ENCODE measurements at regions not wholly inside any gene's neighbourhood (a gene's known extent, or its start where the extent isn't known, plus 50 kb on each side); places are given as distances from the start of the nearest gene placed in this dataset.
"Not testable (repeated sequence)": the region's sequence is repeated elsewhere in the genome, so short reads cannot be mapped to it uniquely, and the experiment has no call there.

DNA sequence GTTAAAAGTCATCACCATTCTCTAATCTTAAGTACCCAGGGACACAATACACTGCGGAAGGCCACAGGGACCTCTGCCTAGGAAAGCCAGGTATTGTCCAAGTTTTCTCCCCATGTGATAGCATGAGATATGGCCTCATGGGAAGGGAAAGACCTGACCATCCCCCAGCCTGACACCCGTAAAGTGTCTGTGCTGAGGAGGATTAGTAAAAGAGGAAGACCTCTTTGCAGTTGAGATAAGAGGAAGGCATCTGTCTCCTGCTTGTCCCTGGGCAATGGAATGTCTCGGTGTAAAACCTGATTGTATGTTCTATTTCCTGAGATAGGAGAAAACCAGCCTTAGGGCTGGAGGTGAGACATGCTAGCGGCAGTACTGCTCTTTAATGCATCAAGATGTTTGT lies 1398.1 kb downstream of the UQCRFS1 start:
- BruUV-seq (replicated peaks); H3K4me2 ChIP-seq (ENCODE audit: insufficient read depth, low read length); H3K9me3 ChIP-seq (replicated peaks; ENCODE audit: control insufficient read depth, insufficient read depth, low read length); H3K9ac ChIP-seq (replicated peaks; ENCODE audit: extremely low read depth, insufficient read depth, low read length); H3K27me3 ChIP-seq (ENCODE audit: control insufficient read depth in 2 of 2, insufficient read depth in 2 of 2, low read length in 2 of 2); H3K79me2 ChIP-seq (ENCODE audit: control insufficient read depth, insufficient read depth, low read length); H3K4me3 ChIP-seq (replicated peaks in 1 of 3; ENCODE audit: insufficient read depth in 1 of 3, low read depth in 1 of 3, low read length in 3 of 3); dilution Hi-C loops (cut with MboI; ENCODE audit: extremely low pct_ligation_motif_present, low sequenced_read_pairs); DNase-seq (ENCODE audit: low read depth, low spot score); H3K9me1 ChIP-seq (replicated peaks; ENCODE audit: control insufficient read depth, extremely low read depth, insufficient read depth, low read length); POLR2A ChIA-PET; H3K27ac ChIP-seq (ENCODE audit: insufficient read depth, low read depth, low read length); H2AFZ ChIP-seq (ENCODE audit: low read depth, low read length); CTCF ChIA-PET; H3K4me1 ChIP-seq (ENCODE audit: control insufficient read depth, extremely low read depth, insufficient read depth, low read length); intact Hi-C loops (cut with micrococcal nuclease); H4K20me1 ChIP-seq (replicated peaks; ENCODE audit: control insufficient read depth, extremely low read depth, insufficient read depth, low read length); FAIRE-seq; H3K36me3 ChIP-seq (ENCODE audit: control insufficient read depth in 2 of 2, extremely low read depth in 1 of 2, insufficient read depth in 2 of 2, low read length in 2 of 2): not testable (repeated sequence)

DNA sequence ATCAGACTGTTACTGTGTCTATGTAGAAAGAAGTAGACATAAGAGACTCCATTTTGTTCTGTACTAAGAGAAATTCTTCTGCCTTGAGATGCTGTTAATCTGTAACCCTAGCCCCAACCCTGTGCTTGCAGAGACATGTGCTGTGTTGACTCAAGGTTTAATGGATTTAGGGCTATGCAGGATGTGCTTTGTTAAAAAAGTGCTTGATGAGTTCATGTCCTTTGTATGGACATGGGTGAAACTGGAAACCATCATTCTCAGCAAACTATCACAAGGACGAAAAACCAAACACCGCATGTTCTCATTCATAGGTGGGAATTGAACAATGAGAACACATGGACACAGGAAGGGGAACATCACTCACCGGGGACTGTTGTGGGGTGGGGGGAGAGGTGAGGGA lies 1398.7 kb downstream of the UQCRFS1 start:
- FAIRE-seq; H3K9ac ChIP-seq (replicated peaks; ENCODE audit: extremely low read depth, insufficient read depth, low read length); H3K9me1 ChIP-seq (replicated peaks; ENCODE audit: control insufficient read depth, extremely low read depth, insufficient read depth, low read length); dilution Hi-C loops (cut with MboI; ENCODE audit: extremely low pct_ligation_motif_present, low sequenced_read_pairs); H3K27me3 ChIP-seq (ENCODE audit: control insufficient read depth in 2 of 2, insufficient read depth in 2 of 2, low read length in 2 of 2); H2AFZ ChIP-seq (ENCODE audit: low read depth, low read length); intact Hi-C loops (cut with micrococcal nuclease); H3K36me3 ChIP-seq (ENCODE audit: control insufficient read depth in 2 of 2, extremely low read depth in 1 of 2, insufficient read depth in 2 of 2, low read length in 2 of 2); H3K4me2 ChIP-seq (ENCODE audit: insufficient read depth, low read length); H3K9me3 ChIP-seq (replicated peaks; ENCODE audit: control insufficient read depth, insufficient read depth, low read length); DNase-seq (ENCODE audit: low read depth, low spot score); POLR2A ChIA-PET; H3K79me2 ChIP-seq (ENCODE audit: control insufficient read depth, insufficient read depth, low read length); H3K4me1 ChIP-seq (ENCODE audit: control insufficient read depth, extremely low read depth, insufficient read depth, low read length); H3K27ac ChIP-seq (ENCODE audit: insufficient read depth, low read depth, low read length); BruUV-seq (replicated peaks); H4K20me1 ChIP-seq (replicated peaks; ENCODE audit: control insufficient read depth, extremely low read depth, insufficient read depth, low read length); CTCF ChIA-PET; H3K4me3 ChIP-seq (replicated peaks in 1 of 3; ENCODE audit: insufficient read depth in 1 of 3, low read depth in 1 of 3, low read length in 3 of 3): not testable (repeated sequence)

- TF ChIP-seq, protein P1, sequence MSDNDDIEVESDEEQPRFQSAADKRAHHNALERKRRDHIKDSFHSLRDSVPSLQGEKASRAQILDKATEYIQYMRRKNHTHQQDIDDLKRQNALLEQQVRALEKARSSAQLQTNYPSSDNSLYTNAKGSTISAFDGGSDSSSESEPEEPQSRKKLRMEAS (IDR thresholded peaks at IDR 0.05; ENCODE audit: insufficient read depth, insufficient read length): no peak
- TF ChIP-seq POLR2AphosphoS5 (IDR thresholded peaks at IDR 0.05; ENCODE audit: insufficient read depth, low read depth, low read length) (no peak), EZH2 (IDR thresholded peaks at IDR 0.05; ENCODE audit: borderline replicate concordance, low read depth, low read length, severe bottlenecking) (no peak), POLR2A (IDR thresholded peaks at IDR 0.05; ENCODE audit: low read depth, low read length) (no peak), MYC (IDR thresholded peaks at IDR 0.05; ENCODE audit: low read depth, low read length) (no peak), FOS (IDR thresholded peaks at IDR 0.05; ENCODE audit: borderline replicate concordance, insufficient read depth, low read length) (no peak)
- no peaks in the 10 kb centered on the region for H4K20me1 ChIP-seq (replicated peaks; ENCODE audit: control insufficient read depth, extremely low read depth, insufficient read depth, low read length)
- intact Hi-C loops (cut with micrococcal nuclease) (no loop called here), dilution Hi-C loops (cut with MboI; ENCODE audit: extremely low pct_ligation_motif_present, low sequenced_read_pairs) (no loop called here)
- H3K4me3 ChIP-seq (replicated peaks in 1 of 3; ENCODE audit: insufficient read depth in 1 of 3, low read depth in 1 of 3, low read length in 3 of 3): no peak overlapping the region
- no peaks in the 10 kb centered on the region for H3K79me2 ChIP-seq (ENCODE audit: control insufficient read depth, insufficient read depth, low read length)
- no peak overlapping the region for H2AFZ ChIP-seq (ENCODE audit: low read depth, low read length)
- no peak overlapping the region for H3K27ac ChIP-seq (ENCODE audit: insufficient read depth, low read depth, low read length)
- BruUV-seq (replicated peaks): no TSS peak
- no peaks in the 10 kb centered on the region for H3K27me3 ChIP-seq (ENCODE audit: control insufficient read depth in 2 of 2, insufficient read depth in 2 of 2, low read length in 2 of 2)
- H3K4me1 ChIP-seq (ENCODE audit: control insufficient read depth, extremely low read depth, insufficient read depth, low read length): no peaks in the 10 kb centered on the region
- no peak overlapping the region for H3K4me2 ChIP-seq (ENCODE audit: insufficient read depth, low read length)
- no peaks in the 10 kb centered on the region for H3K9me3 ChIP-seq (replicated peaks; ENCODE audit: control insufficient read depth, insufficient read depth, low read length)
- POLR2A ChIA-PET: interaction anchor here (1.2 kb wide), 1 partner anchor 13 kb away, joined by 3 read pairs; no protein-coding TSS in a partner anchor
- H3K9ac ChIP-seq (replicated peaks; ENCODE audit: extremely low read depth, insufficient read depth, low read length): no peak overlapping the region
- CTCF ChIA-PET: no interaction called here
- H3K36me3 ChIP-seq (ENCODE audit: control insufficient read depth in 2 of 2, extremely low read depth in 1 of 2, insufficient read depth in 2 of 2, low read length in 2 of 2): no peaks in the 10 kb centered on the region
- DNase-seq (ENCODE audit: low read depth, low spot score) (no peak), FAIRE-seq (no peak)
- H3K9me1 ChIP-seq (replicated peaks; ENCODE audit: control insufficient read depth, extremely low read depth, insufficient read depth, low read length): no peaks in the 10 kb centered on the region
Measured at GRCh38 chr19:27806471-27807070, 1406.4 kb downstream of the UQCRFS1 start.

Data from endothelial cell of umbilical vein (primary cell).